SJCRH30 (cell line): ENCODE measurements at regions not wholly inside any gene's neighbourhood (a gene's known extent, or its start where the extent isn't known, plus 50 kb on each side); places are given as distances from the start of the nearest gene placed in this dataset.
A peak's percentile ranks its signal among the peaks of the same experiment; 100 is the strongest.

Experiments
- DNase-seq, 2 experiments: peaks; one replicate each; pipeline ENCODE4 v3.0.0-alpha.2; 2015 to 2020
- H3K27ac ChIP-seq: fragments of 250-450 bp; sonication (Bioruptor Pico); 2 replicates; pipeline ENCODE4 v1.5.1; 2020; ENCODE audit warnings: mild to moderate bottlenecking, moderate library complexity
- H3K27me3 ChIP-seq: fragments of 250-450 bp; sonication (Bioruptor Pico); 2 replicates; pipeline ENCODE4 v1.5.1; 2020; ENCODE audit warnings: mild to moderate bottlenecking, moderate library complexity
- H3K36me3 ChIP-seq: fragments of 250-450 bp; sonication (Bioruptor Pico); 2 replicates; pipeline ENCODE4 v1.5.1; 2020; ENCODE audit warnings: mild to moderate bottlenecking, moderate library complexity
- H3K4me1 ChIP-seq: fragments of 250-450 bp; sonication (Bioruptor Pico); 2 replicates; pipeline ENCODE4 v1.5.1; 2020; ENCODE audit warnings: mild to moderate bottlenecking, moderate library complexity
- H3K4me3 ChIP-seq: fragments of 250-450 bp; sonication (Bioruptor Pico); 2 replicates; pipeline ENCODE4 v1.5.1; 2020; ENCODE audit warnings: mild to moderate bottlenecking, moderate library complexity
- H3K9me3 ChIP-seq: fragments of 250-450 bp; sonication (Bioruptor Pico); replicated peaks from 2 replicates; pipeline ENCODE4 v1.5.1; 2020; ENCODE audit warnings: mild to moderate bottlenecking, moderate library complexity

- H3K4me1 ChIP-seq, result no peaks in the 10 kb centered on the region
- no peaks in the 10 kb centered on the region for H3K9me3 ChIP-seq
- no peak overlapping the region for H3K27ac ChIP-seq
- H3K36me3 ChIP-seq, result no peaks in the 10 kb centered on the region
- H3K27me3 ChIP-seq, result no peaks in the 10 kb centered on the region; the same call in 1 of the 2 replicates
- no peak overlapping the region for H3K4me3 ChIP-seq
- DNase-seq, result no peak
Observed at GRCh38 chr2:103419506-103419905, 657.7 kb downstream of the TMEM182 start.

- Histone ChIP-seq H3K27me3 (no peaks in the 10 kb centered on the region; the same call in 1 of the 2 replicates), H3K4me1 (no peaks in the 10 kb centered on the region), H3K36me3 (no peaks in the 10 kb centered on the region), H3K27ac (no peak overlapping the region), H3K4me3 (no peak overlapping the region), H3K9me3 (no peaks in the 10 kb centered on the region)
- DNase-seq, result no peak
Observed at GRCh38 chr2:103423100-103423499, 661.3 kb downstream of the TMEM182 start.

- no peak overlapping the region for H3K4me3 ChIP-seq
- no peak overlapping the region for H3K27ac ChIP-seq
- DNase-seq, result no peak
Observed at GRCh38 chr2:103427567-103427966, 665.7 kb downstream of the TMEM182 start.

GRCh38 chr2:103430191-103430590, 668.4 kb downstream of the TMEM182 start:
- H3K4me3 ChIP-seq, result no peak overlapping the region
- no peak overlapping the region for H3K27ac ChIP-seq
- no peaks in the 10 kb centered on the region for H3K27me3 ChIP-seq
- H3K4me1 ChIP-seq, result no peaks in the 10 kb centered on the region
- DNase-seq, result no peak
- no peaks in the 10 kb centered on the region for H3K36me3 ChIP-seq
- H3K9me3 ChIP-seq, result no peaks in the 10 kb centered on the region

More at GRCh38 chr2:103427567-103427966, 665.7 kb downstream of the TMEM182 start:
- Histone ChIP-seq H3K36me3 (no peaks in the 10 kb centered on the region), H3K4me1 (no peaks in the 10 kb centered on the region), H3K27me3 (no peaks in the 10 kb centered on the region; the same call in 1 of the 2 replicates), H3K9me3 (no peaks in the 10 kb centered on the region)

GRCh38 chr2:103435010-103435409, 673.2 kb downstream of the TMEM182 start:
- no peak for DNase-seq
- Histone ChIP-seq H3K4me3 (no peak overlapping the region), H3K27me3 (no peaks in the 10 kb centered on the region), H3K9me3 (no peaks in the 10 kb centered on the region), H3K4me1 (no peaks in the 10 kb centered on the region), H3K27ac (no peak overlapping the region), H3K36me3 (no peaks in the 10 kb centered on the region)

GRCh38 chr2:103437161-103437560, 675.3 kb downstream of the TMEM182 start:
- no peak overlapping the region for H3K27ac ChIP-seq
- no peaks in the 10 kb centered on the region for H3K9me3 ChIP-seq
- H3K36me3 ChIP-seq, result no peaks in the 10 kb centered on the region
- no peak overlapping the region for H3K4me3 ChIP-seq
- H3K4me1 ChIP-seq, result no peaks in the 10 kb centered on the region
- no peak for DNase-seq
- no peaks in the 10 kb centered on the region for H3K27me3 ChIP-seq

- Histone ChIP-seq H3K36me3 (no peaks in the 10 kb centered on the region), H3K9me3 (no peaks in the 10 kb centered on the region), H3K27ac (no peak overlapping the region), H3K4me3 (no peak overlapping the region), H3K27me3 (no peaks in the 10 kb centered on the region), H3K4me1 (no peaks in the 10 kb centered on the region)
- peak in 1 of 2 experiments; percentile 17 for DNase-seq
Observed at GRCh38 chr2:103445347-103445746, 683.5 kb downstream of the TMEM182 start.

- H3K9me3 ChIP-seq, result no peaks in the 10 kb centered on the region
- DNase-seq, result no peak
- no peaks in the 10 kb centered on the region for H3K36me3 ChIP-seq
- no peaks in the 10 kb centered on the region for H3K27me3 ChIP-seq
- no peak overlapping the region for H3K27ac ChIP-seq
- no peak overlapping the region for H3K4me3 ChIP-seq
- no peaks in the 10 kb centered on the region for H3K4me1 ChIP-seq
Observed at GRCh38 chr2:103448495-103448894, 686.7 kb downstream of the TMEM182 start.

GRCh38 chr2:103451283-103451682, 689.5 kb downstream of the TMEM182 start:
- H3K9me3 ChIP-seq, result no peaks in the 10 kb centered on the region
- H3K27me3 ChIP-seq, result no peaks in the 10 kb centered on the region
- DNase-seq, result no peak
- no peak overlapping the region for H3K4me3 ChIP-seq
- no peaks in the 10 kb centered on the region for H3K36me3 ChIP-seq
- no peaks in the 10 kb centered on the region for H3K4me1 ChIP-seq
- no peak overlapping the region for H3K27ac ChIP-seq

- DNase-seq, result no peak
- Histone ChIP-seq H3K27ac (no peak overlapping the region), H3K36me3 (no peaks in the 10 kb centered on the region), H3K4me3 (no peak overlapping the region), H3K9me3 (no peaks in the 10 kb centered on the region), H3K27me3 (no peaks in the 10 kb centered on the region), H3K4me1 (no peaks in the 10 kb centered on the region)
Observed at GRCh38 chr2:103459283-103459682, 697.5 kb downstream of the TMEM182 start.

GRCh38 chr2:103462101-103462500, 700.3 kb downstream of the TMEM182 start:
- Histone ChIP-seq H3K4me3 (no peak overlapping the region), H3K9me3 (no peaks in the 10 kb centered on the region), H3K27ac (no peak overlapping the region), H3K27me3 (no peaks in the 10 kb centered on the region), H3K36me3 (no peaks in the 10 kb centered on the region), H3K4me1 (no peaks in the 10 kb centered on the region)
- no peak for DNase-seq

- Histone ChIP-seq H3K27me3 (no peaks in the 10 kb centered on the region), H3K4me3 (no peak overlapping the region), H3K36me3 (no peaks in the 10 kb centered on the region), H3K9me3 (no peaks in the 10 kb centered on the region), H3K4me1 (no peaks in the 10 kb centered on the region), H3K27ac (no peak overlapping the region)
- DNase-seq, result no peak
Observed at GRCh38 chr2:103462712-103463111, 700.9 kb downstream of the TMEM182 start.

- H3K27me3 ChIP-seq, result no peaks in the 10 kb centered on the region
- H3K4me1 ChIP-seq, result no peaks in the 10 kb centered on the region
- H3K9me3 ChIP-seq, result no peaks in the 10 kb centered on the region
- no peak for DNase-seq
- no peaks in the 10 kb centered on the region for H3K36me3 ChIP-seq
- H3K27ac ChIP-seq, result no peak overlapping the region
- H3K4me3 ChIP-seq, result no peak overlapping the region
Observed at GRCh38 chr2:103464831-103465230, 703.0 kb downstream of the TMEM182 start.

- no peaks in the 10 kb centered on the region for H3K4me1 ChIP-seq
- H3K9me3 ChIP-seq, result no peaks in the 10 kb centered on the region
- no peaks in the 10 kb centered on the region for H3K36me3 ChIP-seq
- no peak overlapping the region for H3K27ac ChIP-seq
- DNase-seq, result no peak
- H3K4me3 ChIP-seq, result no peak overlapping the region
- no peaks in the 10 kb centered on the region for H3K27me3 ChIP-seq
Observed at GRCh38 chr2:103469800-103470199, 708.0 kb downstream of the TMEM182 start.

- H3K4me3 ChIP-seq, result no peak overlapping the region
- no peaks in the 10 kb centered on the region for H3K27me3 ChIP-seq
- H3K4me1 ChIP-seq, result no peaks in the 10 kb centered on the region
- H3K36me3 ChIP-seq, result no peaks in the 10 kb centered on the region
- no peak for DNase-seq
- H3K27ac ChIP-seq, result no peak overlapping the region
- no peaks in the 10 kb centered on the region for H3K9me3 ChIP-seq
Observed at GRCh38 chr2:103484906-103485305, 723.1 kb downstream of the TMEM182 start.

- peak in 1 of 2 experiments; percentile 5 for DNase-seq
- no peaks in the 10 kb centered on the region for H3K4me1 ChIP-seq
- H3K27ac ChIP-seq, result no peak overlapping the region
- no peaks in the 10 kb centered on the region for H3K27me3 ChIP-seq
- H3K9me3 ChIP-seq, result no peaks in the 10 kb centered on the region
- no peaks in the 10 kb centered on the region for H3K36me3 ChIP-seq
- no peak overlapping the region for H3K4me3 ChIP-seq
Observed at GRCh38 chr2:103496850-103497249, 735.0 kb downstream of the TMEM182 start.
